ENCODE measurements at regions not wholly inside any gene's neighbourhood (a gene's known extent, or its start where the extent isn't known, plus 50 kb on each side); places are given as distances from the start of the nearest gene placed in this dataset.

GRCh38 chr14:22487401-22487800 is 101.6 kb downstream of the DAD1 start:
- Histone ChIP-seq H3K9ac (ENCODE audit: control insufficient read depth, extremely low read depth, insufficient read depth, low read length) (no peak overlapping the region), H3K36me3 (ENCODE audit: control insufficient read depth in 2 of 2, extremely low read depth in 1 of 2, insufficient read depth in 2 of 2, low read length in 2 of 2) (no peaks in the 10 kb centered on the region), H2AFZ (ENCODE audit: control insufficient read depth, low read length) (no peak overlapping the region), H4K20me1 (ENCODE audit: control insufficient read depth, extremely low read depth, insufficient read depth, low read length) (no peaks in the 10 kb centered on the region), H3K27me3 (ENCODE audit: control insufficient read depth, extremely low read depth, insufficient read depth, low read length) (peaks cover 3% of the 10 kb centered on the region), H3K9me1 (ENCODE audit: control insufficient read depth, extremely low read depth, insufficient read depth, low read length) (no peaks in the 10 kb centered on the region), H3K4me1 (ENCODE audit: control insufficient read depth, extremely low read depth, insufficient read depth, low read length) (peaks cover 11% of the 10 kb centered on the region), H3K4me2 (ENCODE audit: control insufficient read depth, extremely low read depth, insufficient read depth, low read depth, low read length) (no peak overlapping the region), H3K27ac (ENCODE audit: control insufficient read depth, insufficient read depth, low read length) (no peak overlapping the region), H3K9me3 (ENCODE audit: control insufficient read depth, low read depth, low read length) (no peaks in the 10 kb centered on the region), H3K79me2 (ENCODE audit: control insufficient read depth, insufficient read depth, low read length) (no peaks in the 10 kb centered on the region), H3K4me3 (ENCODE audit: control insufficient read depth in 2 of 3, extremely low read depth in 1 of 3, insufficient read depth in 2 of 3, low read depth in 1 of 3, low read length in 3 of 3) (no peak overlapping the region)
- dilution Hi-C loops (cut with MboI; ENCODE audit: extremely low pct_ligation_motif_present, low sequenced_read_pairs), result no loop called here
- FAIRE-seq (no peak), DNase-seq (ENCODE audit: low read depth, low spot score) (no peak)
- TF ChIP-seq, protein P1, sequence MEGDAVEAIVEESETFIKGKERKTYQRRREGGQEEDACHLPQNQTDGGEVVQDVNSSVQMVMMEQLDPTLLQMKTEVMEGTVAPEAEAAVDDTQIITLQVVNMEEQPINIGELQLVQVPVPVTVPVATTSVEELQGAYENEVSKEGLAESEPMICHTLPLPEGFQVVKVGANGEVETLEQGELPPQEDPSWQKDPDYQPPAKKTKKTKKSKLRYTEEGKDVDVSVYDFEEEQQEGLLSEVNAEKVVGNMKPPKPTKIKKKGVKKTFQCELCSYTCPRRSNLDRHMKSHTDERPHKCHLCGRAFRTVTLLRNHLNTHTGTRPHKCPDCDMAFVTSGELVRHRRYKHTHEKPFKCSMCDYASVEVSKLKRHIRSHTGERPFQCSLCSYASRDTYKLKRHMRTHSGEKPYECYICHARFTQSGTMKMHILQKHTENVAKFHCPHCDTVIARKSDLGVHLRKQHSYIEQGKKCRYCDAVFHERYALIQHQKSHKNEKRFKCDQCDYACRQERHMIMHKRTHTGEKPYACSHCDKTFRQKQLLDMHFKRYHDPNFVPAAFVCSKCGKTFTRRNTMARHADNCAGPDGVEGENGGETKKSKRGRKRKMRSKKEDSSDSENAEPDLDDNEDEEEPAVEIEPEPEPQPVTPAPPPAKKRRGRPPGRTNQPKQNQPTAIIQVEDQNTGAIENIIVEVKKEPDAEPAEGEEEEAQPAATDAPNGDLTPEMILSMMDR (optimal IDR thresholded peaks at IDR 0.05 in 1 of 3, IDR thresholded peaks at IDR 0.05 in 1 of 3, conservative IDR thresholded peaks at IDR 0.05 in 1 of 3; ENCODE audit: extremely low read depth in 1 of 3, insufficient read depth in 2 of 3, low read length in 3 of 3), result no peak
- TF ChIP-seq EZH2 (IDR thresholded peaks at IDR 0.05; ENCODE audit: low read length), result no peak

GRCh38 chr14:22486675-22487074 is 102.3 kb downstream of the DAD1 start:
- no peaks in the 10 kb centered on the region for H3K79me2 ChIP-seq (ENCODE audit: control insufficient read depth, insufficient read depth, low read length)
- no peak overlapping the region for H3K27ac ChIP-seq (ENCODE audit: control insufficient read depth, insufficient read depth, low read length)
- peaks cover 5% of the 10 kb centered on the region for H3K4me1 ChIP-seq (ENCODE audit: control insufficient read depth, extremely low read depth, insufficient read depth, low read length)
- H3K9me3 ChIP-seq (ENCODE audit: control insufficient read depth, low read depth, low read length), result no peaks in the 10 kb centered on the region
- FAIRE-seq (no peak), DNase-seq (ENCODE audit: low read depth, low spot score) (no peak)
- no peak for TF ChIP-seq EZH2 (IDR thresholded peaks at IDR 0.05; ENCODE audit: low read length)
- TF ChIP-seq, protein P1 (optimal IDR thresholded peaks at IDR 0.05 in 1 of 3, IDR thresholded peaks at IDR 0.05 in 1 of 3, conservative IDR thresholded peaks at IDR 0.05 in 1 of 3; ENCODE audit: extremely low read depth in 1 of 3, insufficient read depth in 2 of 3, low read length in 3 of 3), result no peak
- H3K4me3 ChIP-seq (ENCODE audit: control insufficient read depth in 2 of 3, extremely low read depth in 1 of 3, insufficient read depth in 2 of 3, low read depth in 1 of 3, low read length in 3 of 3), result no peak overlapping the region
- H3K4me2 ChIP-seq (ENCODE audit: control insufficient read depth, extremely low read depth, insufficient read depth, low read depth, low read length), result peak overlapping the region; percentile 27
- H3K36me3 ChIP-seq (ENCODE audit: control insufficient read depth in 2 of 2, extremely low read depth in 1 of 2, insufficient read depth in 2 of 2, low read length in 2 of 2), result no peaks in the 10 kb centered on the region
- H4K20me1 ChIP-seq (ENCODE audit: control insufficient read depth, extremely low read depth, insufficient read depth, low read length), result no peaks in the 10 kb centered on the region
- peak overlapping the region; percentile 58 for H2AFZ ChIP-seq (ENCODE audit: control insufficient read depth, low read length)
- H3K9me1 ChIP-seq (ENCODE audit: control insufficient read depth, extremely low read depth, insufficient read depth, low read length), result no peaks in the 10 kb centered on the region
- peaks cover 6% of the 10 kb centered on the region for H3K27me3 ChIP-seq (ENCODE audit: control insufficient read depth, extremely low read depth, insufficient read depth, low read length)
- dilution Hi-C loops (cut with MboI; ENCODE audit: extremely low pct_ligation_motif_present, low sequenced_read_pairs), result no loop called here
- H3K9ac ChIP-seq (ENCODE audit: control insufficient read depth, extremely low read depth, insufficient read depth, low read length), result no peak overlapping the region
